ENCODE measurements at regions not wholly inside any gene's neighbourhood (a gene's known extent, or its start where the extent isn't known, plus 50 kb on each side); places are given as distances from the start of the nearest gene placed in this dataset.

- no peaks in the 10 kb centered on the region for H3K36me3 Mint-ChIP-seq
- H3K9me3 Mint-ChIP-seq = no peaks in the 10 kb centered on the region
- DNase-seq (ENCODE audit: low spot score in 2 of 2) (no peak), ATAC-seq (no peak)
- no peak overlapping the region for H3K4me3 Mint-ChIP-seq
- H3K27ac Mint-ChIP-seq = no peak overlapping the region
- no peaks in the 10 kb centered on the region for H3K4me1 Mint-ChIP-seq
These were observed 405.9 kb downstream of the SOX9 start for GRCh38 chr17:72526769-72527168.

GRCh38 chr17:72527789-72528188 is 407.0 kb downstream of the SOX9 start:
- Mint-ChIP-seq H3K4me3 (no peak overlapping the region), H3K4me1 (no peaks in the 10 kb centered on the region), H3K36me3 (no peaks in the 10 kb centered on the region), H3K27ac (no peak overlapping the region), H3K9me3 (no peaks in the 10 kb centered on the region)
- DNase-seq (ENCODE audit: low spot score in 2 of 2) = no peak
- ATAC-seq = peak; percentile 16

- no peaks in the 10 kb centered on the region for H3K36me3 Mint-ChIP-seq
These were observed 407.9 kb downstream of the SOX9 start for GRCh38 chr17:72528683-72529082.

GRCh38 chr17:72529386-72529785 is 408.6 kb downstream of the SOX9 start:
- Mint-ChIP-seq H3K9me3 (no peaks in the 10 kb centered on the region), H3K4me3 (no peak overlapping the region), H3K27ac (no peak overlapping the region), H3K36me3 (no peaks in the 10 kb centered on the region), H3K4me1 (no peaks in the 10 kb centered on the region)
- DNase-seq (ENCODE audit: low spot score in 2 of 2) = no peak
- ATAC-seq = no peak

More at GRCh38 chr17:72528683-72529082, 407.9 kb downstream of the SOX9 start:
- no peak overlapping the region for H3K4me3 Mint-ChIP-seq
- no peaks in the 10 kb centered on the region for H3K4me1 Mint-ChIP-seq
- no peak for DNase-seq (ENCODE audit: low spot score in 2 of 2)
- no peak overlapping the region for H3K27ac Mint-ChIP-seq
- H3K9me3 Mint-ChIP-seq = no peaks in the 10 kb centered on the region
- no peak for ATAC-seq

- DNase-seq (ENCODE audit: low spot score in 2 of 2) (no peak), ATAC-seq (no peak)
- Mint-ChIP-seq H3K4me3 (no peak overlapping the region), H3K27ac (no peak overlapping the region), H3K36me3 (no peaks in the 10 kb centered on the region), H3K4me1 (no peaks in the 10 kb centered on the region), H3K9me3 (no peaks in the 10 kb centered on the region)
These were observed 409.6 kb downstream of the SOX9 start for GRCh38 chr17:72530454-72530853.

- Mint-ChIP-seq H3K4me3 (no peak overlapping the region), H3K27ac (no peak overlapping the region), H3K4me1 (no peaks in the 10 kb centered on the region), H3K9me3 (no peaks in the 10 kb centered on the region), H3K36me3 (no peaks in the 10 kb centered on the region)
- no peak for DNase-seq (ENCODE audit: low spot score in 2 of 2)
- ATAC-seq = no peak
These were observed 410.9 kb downstream of the SOX9 start for GRCh38 chr17:72531729-72532128.

GRCh38 chr17:72534265-72534664 is 413.4 kb downstream of the SOX9 start:
- no peak overlapping the region for H3K4me3 Mint-ChIP-seq
- H3K27ac Mint-ChIP-seq = no peak overlapping the region
- ATAC-seq (no peak), DNase-seq (ENCODE audit: low spot score in 2 of 2) (no peak)
- no peaks in the 10 kb centered on the region for H3K9me3 Mint-ChIP-seq
- no peaks in the 10 kb centered on the region for H3K4me1 Mint-ChIP-seq
- no peaks in the 10 kb centered on the region for H3K36me3 Mint-ChIP-seq

- Mint-ChIP-seq H3K9me3 (no peaks in the 10 kb centered on the region), H3K4me3 (no peak overlapping the region), H3K4me1 (peaks cover 2% of the 10 kb centered on the region), H3K27ac (no peak overlapping the region), H3K36me3 (no peaks in the 10 kb centered on the region)
- DNase-seq (ENCODE audit: low spot score in 2 of 2) (no peak), ATAC-seq (no peak)
These were observed 414.0 kb downstream of the SOX9 start for GRCh38 chr17:72534776-72535175.

GRCh38 chr17:72535346-72535745 is 414.5 kb downstream of the SOX9 start:
- peaks cover 6% of the 10 kb centered on the region for H3K4me1 Mint-ChIP-seq
- H3K4me3 Mint-ChIP-seq = no peak overlapping the region
- DNase-seq (ENCODE audit: low spot score in 2 of 2) (no peak), ATAC-seq (no peak)
- no peak overlapping the region for H3K27ac Mint-ChIP-seq
- no peaks in the 10 kb centered on the region for H3K9me3 Mint-ChIP-seq
- H3K36me3 Mint-ChIP-seq = no peaks in the 10 kb centered on the region

GRCh38 chr17:72535779-72536178 is 415.0 kb downstream of the SOX9 start:
- no peak overlapping the region for H3K27ac Mint-ChIP-seq
- no peaks in the 10 kb centered on the region for H3K9me3 Mint-ChIP-seq
- H3K36me3 Mint-ChIP-seq = no peaks in the 10 kb centered on the region
- DNase-seq (ENCODE audit: low spot score in 2 of 2) = no peak
- no peak overlapping the region for H3K4me3 Mint-ChIP-seq
- no peak for ATAC-seq
- peaks cover 6% of the 10 kb centered on the region for H3K4me1 Mint-ChIP-seq

- no peak overlapping the region for H3K4me3 Mint-ChIP-seq
- peaks cover 6% of the 10 kb centered on the region for H3K4me1 Mint-ChIP-seq
- no peaks in the 10 kb centered on the region for H3K36me3 Mint-ChIP-seq
- no peak for ATAC-seq
- DNase-seq (ENCODE audit: low spot score in 2 of 2) = no peak
- no peaks in the 10 kb centered on the region for H3K9me3 Mint-ChIP-seq
- no peak overlapping the region for H3K27ac Mint-ChIP-seq
These were observed 416.0 kb downstream of the SOX9 start for GRCh38 chr17:72536788-72537187.

- Mint-ChIP-seq H3K4me3 (no peak overlapping the region), H3K4me1 (peaks cover 6% of the 10 kb centered on the region), H3K27ac (no peak overlapping the region), H3K9me3 (no peaks in the 10 kb centered on the region), H3K36me3 (no peaks in the 10 kb centered on the region)
- DNase-seq (ENCODE audit: low spot score in 2 of 2) (no peak), ATAC-seq (no peak)
These were observed 417.6 kb downstream of the SOX9 start for GRCh38 chr17:72538443-72538842.

- no peaks in the 10 kb centered on the region for H3K9me3 Mint-ChIP-seq
- no peak overlapping the region for H3K27ac Mint-ChIP-seq
- ATAC-seq = no peak
- H3K4me3 Mint-ChIP-seq = no peak overlapping the region
- H3K36me3 Mint-ChIP-seq = no peaks in the 10 kb centered on the region
- H3K4me1 Mint-ChIP-seq = peaks cover 6% of the 10 kb centered on the region
- DNase-seq (ENCODE audit: low spot score in 2 of 2) = no peak
These were observed 418.1 kb downstream of the SOX9 start for GRCh38 chr17:72538901-72539352.

- no peak overlapping the region for H3K27ac Mint-ChIP-seq
- H3K4me3 Mint-ChIP-seq = peak overlapping the region; percentile 13
- no peaks in the 10 kb centered on the region for H3K9me3 Mint-ChIP-seq
- peak; percentile 72 for ATAC-seq
- H3K36me3 Mint-ChIP-seq = no peaks in the 10 kb centered on the region
- H3K4me1 Mint-ChIP-seq = peaks cover 6% of the 10 kb centered on the region
- peak; percentile 72 to 85 for DNase-seq (ENCODE audit: low spot score in 2 of 2)
These were observed 419.4 kb downstream of the SOX9 start for GRCh38 chr17:72539981-72540897.

GRCh38 chr17:72542317-72542716 is 421.5 kb downstream of the SOX9 start:
- H3K4me1 Mint-ChIP-seq = peaks cover 6% of the 10 kb centered on the region
- H3K27ac Mint-ChIP-seq = no peak overlapping the region
- ATAC-seq = no peak
- H3K4me3 Mint-ChIP-seq = no peak overlapping the region
- no peaks in the 10 kb centered on the region for H3K36me3 Mint-ChIP-seq
- no peaks in the 10 kb centered on the region for H3K9me3 Mint-ChIP-seq
- DNase-seq (ENCODE audit: low spot score in 2 of 2) = no peak

- H3K4me3 Mint-ChIP-seq = no peak overlapping the region
- no peak overlapping the region for H3K27ac Mint-ChIP-seq
- ATAC-seq (no peak), DNase-seq (ENCODE audit: low spot score in 2 of 2) (no peak)
- H3K36me3 Mint-ChIP-seq = no peaks in the 10 kb centered on the region
- no peaks in the 10 kb centered on the region for H3K9me3 Mint-ChIP-seq
- no peaks in the 10 kb centered on the region for H3K4me1 Mint-ChIP-seq
These were observed 424.9 kb downstream of the SOX9 start for GRCh38 chr17:72545766-72546165.
